GM23248 (cell line): ENCODE measurements at regions not wholly inside any gene's neighbourhood (a gene's known extent, or its start where the extent isn't known, plus 50 kb on each side); places are given as distances from the start of the nearest gene placed in this dataset.

ENCODE experiments used
- DNase-seq: peaks from one replicate; pipeline ENCODE4 v3.0.0-alpha.2; 2015
- H2AFZ ChIP-seq: fragments of 200-600 bp; sonication (generic); 2 replicates; pipeline ENCODE4 v1.6.1; 2016; ENCODE audit warnings: antibody characterized with exemption
- H3F3A ChIP-seq: fragments of 200-600 bp; sonication (generic); 2 replicates; pipeline ENCODE4 v1.6.1; 2016; ENCODE audit warnings: mild to moderate bottlenecking, antibody characterized with exemption, mixed run types; ENCODE audit not compliant: insufficient read depth
- H3K27ac ChIP-seq: fragments of 200-600 bp; sonication (generic); 2 replicates; pipeline ENCODE4 v1.5.1; 2016; ENCODE audit warnings: mild to moderate bottlenecking
- H3K27me3 ChIP-seq: fragments of 200-600 bp; sonication (generic); replicated peaks from 2 replicates; pipeline ENCODE4 v1.6.1; 2016; ENCODE audit warnings: mild to moderate bottlenecking; ENCODE audit not compliant: insufficient read depth
- H3K36me3 ChIP-seq: fragments of 200-600 bp; sonication (generic); 2 replicates; pipeline ENCODE4 v1.6.1; 2016; ENCODE audit warnings: low read depth, mild to moderate bottlenecking
- H3K4me1 ChIP-seq: fragments of 200-600 bp; sonication (generic); 2 replicates; pipeline ENCODE4 v1.6.1; 2016; ENCODE audit warnings: mild to moderate bottlenecking; ENCODE audit not compliant: insufficient read depth
- H3K4me2 ChIP-seq: fragments of 200-600 bp; sonication (generic); one replicate; pipeline ENCODE4 v1.6.1; 2016; ENCODE audit warnings: mild to moderate bottlenecking; ENCODE audit not compliant: unreplicated experiment
- H3K4me3 ChIP-seq: fragments of 200-600 bp; sonication (generic); 2 replicates; pipeline ENCODE4 v1.5.1; 2016; ENCODE audit warnings: mild to moderate bottlenecking
- H3K79me2 ChIP-seq: fragments of 200-600 bp; sonication (generic); 2 replicates; pipeline ENCODE4 v1.6.1; 2016; ENCODE audit warnings: mild to moderate bottlenecking; ENCODE audit not compliant: insufficient read depth
- H3K9ac ChIP-seq: fragments of 200-600 bp; sonication (generic); 2 replicates; pipeline ENCODE4 v1.6.1; 2016; ENCODE audit warnings: mild to moderate bottlenecking
- H3K9me2 ChIP-seq: fragments of 200-600 bp; sonication (generic); 2 replicates; pipeline ENCODE4 v1.6.1; 2016; ENCODE audit warnings: mixed run types, mild to moderate bottlenecking, moderate library complexity; ENCODE audit not compliant: insufficient read depth
- H3K9me3 ChIP-seq: fragments of 200-600 bp; sonication (generic); one replicate; pipeline ENCODE4 v1.6.1; 2017; ENCODE audit warnings: low read depth
- H4K20me1 ChIP-seq: fragments of 200-600 bp; sonication (generic); 2 replicates; pipeline ENCODE4 v1.6.0; 2016; ENCODE audit not compliant: insufficient read depth
- EZH2 ChIP-seq: fragments of 200-600 bp; sonication (generic); IDR thresholded peaks from 2 replicates; pipeline ENCODE4 v1.6.1; 2018; ENCODE audit warnings: antibody characterized with exemption, mild to moderate bottlenecking; ENCODE audit not compliant: insufficient read depth, poor library complexity, severe bottlenecking
- EZH2phosphoT487 ChIP-seq: fragments of 200-600 bp; sonication (generic); IDR thresholded peaks from 2 replicates; pipeline ENCODE4 v1.6.1; 2018; ENCODE audit warnings: antibody characterized with exemption, moderate library complexity, mild to moderate bottlenecking, low read depth; ENCODE audit not compliant: insufficient read depth
- WGBS, 2 experiments: methylation state at CpG; one replicate each; pipeline ENCODE4 v1.1.6; 2015 to 2017; ENCODE audit warnings: low lambda C conversion rate in 2 of 2, low coverage in 1 of 2; ENCODE audit errors: missing lambda C conversion rate in 2 of 2; 5-methylcytosine and 5-hydroxymethylcytosine counted together
- in situ Hi-C: fragments of 300-500 bp; cut with MboI; formaldehyde crosslinking; loops from 2 replicates; pipeline ENCODE4 v1.15.0; 2020

DNA sequence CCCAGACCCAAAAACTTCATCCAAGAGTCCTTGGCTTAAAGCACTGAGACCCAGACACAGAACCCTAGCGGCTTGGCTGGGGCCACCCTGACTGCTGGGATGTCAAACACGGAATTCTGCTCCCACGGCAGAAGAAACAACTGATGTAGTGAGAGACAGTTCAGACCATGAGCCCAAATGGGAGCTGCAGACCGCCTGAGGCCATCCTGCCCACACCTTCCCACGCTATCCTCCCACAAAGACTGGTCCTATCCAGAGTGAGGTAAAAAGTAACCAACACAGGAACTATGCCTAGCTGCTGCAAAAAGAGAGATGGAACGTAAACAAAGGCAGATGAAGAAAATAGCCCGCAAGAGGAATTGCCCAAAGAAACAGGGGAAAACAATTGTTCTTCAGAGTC, 203.3 kb downstream of the PTPRU start:
- Histone ChIP-seq H3K27ac (no peak overlapping the region), H3K9me3 (no peaks in the 10 kb centered on the region), H3K4me3 (no peak overlapping the region), H3K79me2 (no peaks in the 10 kb centered on the region), H3K4me2 (no peak overlapping the region), H4K20me1 (no peaks in the 10 kb centered on the region), H3K9me2 (no peaks in the 10 kb centered on the region), H3K9ac (no peak overlapping the region), H3K4me1 (no peaks in the 10 kb centered on the region), H3K27me3 (peaks cover 34% of the 10 kb centered on the region), H3F3A (no peaks in the 10 kb centered on the region), H2AFZ (no peak overlapping the region), H3K36me3 (no peaks in the 10 kb centered on the region)
- WGBS, 2 experiments = 23 to 27% methylated on average over 7 of the region's 7 CpGs
- in situ Hi-C loops = no loop called here
- no peak for DNase-seq
- TF ChIP-seq EZH2 = no peak
- TF ChIP-seq EZH2phosphoT487 = no peak

DNA sequence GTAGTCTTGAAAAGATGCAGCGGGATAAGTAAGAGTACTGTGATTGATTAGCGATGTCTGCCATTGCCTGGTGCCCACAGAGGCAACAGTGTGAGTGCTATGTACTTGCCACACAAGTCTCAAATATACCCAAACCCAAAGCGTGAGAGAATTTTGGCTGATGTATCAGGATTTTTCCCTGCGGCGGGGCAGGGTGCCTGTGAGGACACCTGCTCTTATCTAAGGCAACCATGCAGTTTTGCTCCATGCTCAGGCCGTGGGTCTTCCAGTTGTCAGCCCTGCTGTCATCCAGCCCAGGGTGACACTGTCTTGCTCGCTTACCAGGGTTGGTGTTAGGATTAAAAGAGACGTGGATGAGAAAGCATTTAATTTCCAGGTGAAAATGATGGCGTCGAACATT, 202.7 kb downstream of the PTPRU start:
- Histone ChIP-seq H3K36me3 (no peaks in the 10 kb centered on the region), H4K20me1 (no peaks in the 10 kb centered on the region), H3K9me3 (no peaks in the 10 kb centered on the region), H2AFZ (no peak overlapping the region), H3K4me2 (no peak overlapping the region), H3K27ac (no peak overlapping the region), H3K27me3 (peaks cover 34% of the 10 kb centered on the region), H3K9ac (no peak overlapping the region), H3K4me1 (no peaks in the 10 kb centered on the region), H3K4me3 (no peak overlapping the region), H3F3A (no peaks in the 10 kb centered on the region), H3K79me2 (no peaks in the 10 kb centered on the region), H3K9me2 (no peaks in the 10 kb centered on the region)
- TF ChIP-seq EZH2 (no peak), EZH2phosphoT487 (no peak)
- DNase-seq = no peak
- in situ Hi-C loops = no loop called here
- 64% methylated on average over 10 of the region's 10 CpGs for WGBS, 2 experiments

DNA sequence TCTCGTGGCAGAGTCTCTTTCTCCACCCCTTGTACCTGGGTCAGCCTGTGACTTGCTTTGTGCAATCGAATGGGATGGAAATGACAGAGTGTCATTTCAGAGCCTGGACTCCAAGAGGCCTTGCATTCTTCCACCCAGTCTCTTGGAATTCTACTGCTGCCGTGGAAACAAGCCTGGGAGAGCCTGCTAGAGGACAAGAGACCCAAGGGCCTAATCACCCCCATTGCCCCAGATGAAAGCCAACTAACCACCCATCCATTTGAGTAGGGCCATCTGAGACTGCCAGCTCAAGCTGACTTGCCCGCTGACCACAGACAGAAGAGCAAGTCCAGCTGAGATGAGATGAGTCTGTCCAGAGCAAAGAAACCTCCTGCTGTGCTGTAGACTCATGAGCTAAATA, 201.6 kb downstream of the PTPRU start:
- Histone ChIP-seq H3K4me3 (no peak overlapping the region), H3K27ac (no peak overlapping the region), H3K9me2 (no peaks in the 10 kb centered on the region), H2AFZ (no peak overlapping the region), H3K9me3 (no peaks in the 10 kb centered on the region), H3K79me2 (no peaks in the 10 kb centered on the region), H3F3A (no peaks in the 10 kb centered on the region), H4K20me1 (no peaks in the 10 kb centered on the region), H3K9ac (no peak overlapping the region), H3K27me3 (peaks cover 32% of the 10 kb centered on the region), H3K4me2 (no peak overlapping the region), H3K4me1 (no peaks in the 10 kb centered on the region), H3K36me3 (no peaks in the 10 kb centered on the region)
- 42 to 46% methylated on average over 4 of the region's 4 CpGs for WGBS, 2 experiments
- DNase-seq = no peak
- in situ Hi-C loops = no loop called here
- TF ChIP-seq EZH2 = no peak

DNA sequence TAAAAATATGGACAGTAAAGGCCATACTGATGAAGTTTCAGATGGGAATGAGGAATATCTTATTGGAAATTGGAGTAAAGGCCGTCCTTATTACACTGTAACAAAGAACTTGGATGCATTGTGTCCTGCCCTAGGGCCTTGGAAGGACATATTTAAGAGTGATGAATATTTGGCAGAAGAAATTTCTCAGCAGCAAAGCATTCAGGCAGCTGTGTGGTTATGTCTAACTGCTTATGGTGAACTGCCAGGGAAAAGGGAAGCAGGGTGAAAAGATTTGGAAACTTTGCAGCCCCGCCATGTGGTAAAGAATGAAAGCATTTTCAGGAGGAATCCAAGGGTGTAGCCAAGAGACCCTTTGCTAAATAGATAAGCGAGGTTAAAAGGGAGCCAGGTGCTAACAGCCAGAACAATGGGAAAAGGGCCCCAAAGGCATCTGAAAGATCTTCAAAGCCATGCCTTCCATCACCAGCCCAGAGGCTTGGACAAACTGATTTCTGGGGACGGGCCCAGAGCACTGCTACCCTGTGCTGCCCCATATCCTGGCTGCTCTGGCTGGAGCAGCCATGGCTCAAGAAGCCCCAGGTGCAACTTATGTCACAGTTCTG, 200.0 kb downstream of the PTPRU start:
- H3K27me3 ChIP-seq = peaks cover 30% of the 10 kb centered on the region
- no peaks in the 10 kb centered on the region for H3F3A ChIP-seq
- no peak overlapping the region for H3K27ac ChIP-seq
- no peak overlapping the region for H3K4me3 ChIP-seq
- no peaks in the 10 kb centered on the region for H3K9me2 ChIP-seq
- 28 to 32% methylated on average over 4 of the region's 4 CpGs for WGBS, 2 experiments
- H4K20me1 ChIP-seq = no peaks in the 10 kb centered on the region
- H3K79me2 ChIP-seq = no peaks in the 10 kb centered on the region
- in situ Hi-C loops = no loop called here
- H2AFZ ChIP-seq = no peak overlapping the region
- no peak for TF ChIP-seq EZH2phosphoT487
- no peak for TF ChIP-seq EZH2
- H3K9ac ChIP-seq = no peak overlapping the region
- no peaks in the 10 kb centered on the region for H3K9me3 ChIP-seq
- H3K36me3 ChIP-seq = no peaks in the 10 kb centered on the region
- no peak for DNase-seq
- no peak overlapping the region for H3K4me2 ChIP-seq
- H3K4me1 ChIP-seq = no peaks in the 10 kb centered on the region

DNA sequence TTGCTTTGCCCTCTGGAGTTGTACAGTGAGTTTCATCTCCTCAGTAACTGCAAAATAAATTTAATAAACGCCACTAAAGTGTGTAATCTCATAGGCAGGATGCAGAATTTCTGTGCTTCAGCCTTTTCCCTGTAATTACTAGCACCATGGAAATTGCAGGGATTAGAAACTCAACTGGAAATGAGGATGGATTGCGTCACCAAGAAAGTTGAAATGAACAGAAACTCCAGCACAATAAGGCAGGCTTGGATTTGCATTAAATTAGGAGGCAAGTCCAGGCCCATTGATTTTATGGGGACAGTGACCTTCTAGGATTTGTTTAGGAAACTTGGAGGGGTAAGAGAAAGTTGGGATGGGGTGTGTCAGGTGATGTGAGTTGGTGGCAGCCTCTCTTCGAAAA, 197.5 kb downstream of the PTPRU start:
- no peak overlapping the region for H3K27ac ChIP-seq
- no peak overlapping the region for H3K9ac ChIP-seq
- no peak overlapping the region for H3K4me2 ChIP-seq
- in situ Hi-C loops = no loop called here
- 37 to 39% methylated on average over 3 of the region's 3 CpGs for WGBS, 2 experiments
- no peaks in the 10 kb centered on the region for H3F3A ChIP-seq
- DNase-seq = no peak
- H3K4me1 ChIP-seq = no peaks in the 10 kb centered on the region
- no peak overlapping the region for H2AFZ ChIP-seq
- H3K4me3 ChIP-seq = no peak overlapping the region
- no peaks in the 10 kb centered on the region for H4K20me1 ChIP-seq
- H3K9me3 ChIP-seq = no peaks in the 10 kb centered on the region
- no peaks in the 10 kb centered on the region for H3K79me2 ChIP-seq
- H3K27me3 ChIP-seq = peaks cover 13% of the 10 kb centered on the region; the same call in 1 of the 2 replicates
- H3K9me2 ChIP-seq = no peaks in the 10 kb centered on the region
- H3K36me3 ChIP-seq = no peaks in the 10 kb centered on the region
- TF ChIP-seq EZH2 = no peak
- TF ChIP-seq EZH2phosphoT487 = no peak
